Effector memory CD4-positive, alpha-beta T cell (primary cell): ENCODE measurements at regions not wholly inside any gene's neighbourhood (a gene's known extent, or its start where the extent isn't known, plus 50 kb on each side); places are given as distances from the start of the nearest gene placed in this dataset.

Experiments used
- DNase-seq, 3 donors: peaks; one replicate each; pipeline ENCODE4 v3.0.0-alpha.2; 2020
- H3K27ac ChIP-seq: 2 replicates; pipeline ENCODE4 v1.7.0; 2013; ENCODE audit warnings: mild to moderate bottlenecking, low read length, moderate library complexity; ENCODE audit not compliant: insufficient read depth, poor library complexity, severe bottlenecking
- H3K27me3 ChIP-seq: replicated peaks from 2 replicates; pipeline ENCODE4 v1.7.0; 2013; ENCODE audit warnings: mild to moderate bottlenecking, low read length; ENCODE audit not compliant: insufficient read depth, control insufficient read depth, poor library complexity, severe bottlenecking
- H3K36me3 ChIP-seq: 2 replicates; pipeline ENCODE4 v1.7.0; 2013; ENCODE audit warnings: mild to moderate bottlenecking, low read length, moderate library complexity; ENCODE audit not compliant: control insufficient read depth, insufficient read depth
- H3K4me1 ChIP-seq: 2 replicates; pipeline ENCODE4 v1.7.0; 2013; ENCODE audit warnings: low read length, mild to moderate bottlenecking; ENCODE audit not compliant: control insufficient read depth, insufficient read depth, poor library complexity, severe bottlenecking
- H3K4me3 ChIP-seq: 2 replicates; pipeline ENCODE4 v1.7.0; 2013; ENCODE audit warnings: low read length, low read depth, mild to moderate bottlenecking; ENCODE audit not compliant: insufficient read depth, poor library complexity, severe bottlenecking
- H3K9me3 ChIP-seq: 2 replicates; pipeline ENCODE4 v1.7.0; 2013; ENCODE audit warnings: mild to moderate bottlenecking, low read length, moderate library complexity; ENCODE audit not compliant: control insufficient read depth

DNA sequence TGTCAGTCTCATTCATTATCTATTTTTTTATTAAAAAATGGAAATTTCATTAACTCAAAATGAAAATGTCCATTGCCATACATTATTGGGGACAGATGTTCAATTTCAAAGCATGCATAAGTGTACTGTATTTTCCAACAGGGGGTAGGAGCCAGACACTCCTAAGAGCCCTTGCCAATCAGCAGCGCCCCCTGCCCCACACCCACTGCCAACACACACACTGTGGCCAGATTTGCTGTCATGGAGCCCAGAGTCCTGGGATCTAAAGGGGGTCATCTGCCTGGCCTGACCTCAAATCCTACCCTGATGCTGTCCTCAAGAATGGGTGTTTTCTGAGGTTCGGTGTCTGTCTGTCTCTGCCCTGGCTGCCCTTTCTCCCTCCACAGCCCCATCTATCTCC, 162.2 kb upstream of the TWIST2 start:
- H3K36me3 ChIP-seq: no peaks in the 10 kb centered on the region
- DNase-seq: no peak
- no peak overlapping the region for H3K4me3 ChIP-seq
- H3K27me3 ChIP-seq: no peaks in the 10 kb centered on the region
- no peaks in the 10 kb centered on the region for H3K4me1 ChIP-seq
- H3K27ac ChIP-seq: no peak overlapping the region
- no peaks in the 10 kb centered on the region for H3K9me3 ChIP-seq

DNA sequence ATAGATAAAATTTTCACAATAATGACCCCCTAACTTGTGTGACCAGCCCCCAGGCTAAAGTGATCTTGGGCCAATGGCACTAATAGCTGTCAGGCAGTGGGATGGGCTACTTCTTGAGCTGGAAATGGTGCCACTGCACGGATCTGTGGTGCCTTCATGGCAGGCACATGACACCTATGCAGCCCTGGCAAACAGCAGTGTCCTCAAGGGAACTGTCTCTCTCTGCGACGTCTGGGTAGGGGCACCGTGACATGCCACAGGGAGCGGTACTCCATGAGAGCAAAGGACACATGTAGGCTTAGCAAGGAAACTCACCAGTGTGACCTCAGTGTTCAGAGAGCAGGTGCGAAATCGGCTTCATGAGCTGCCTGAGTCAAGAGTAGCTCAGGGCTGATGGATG, 161.7 kb upstream of the TWIST2 start:
- H3K4me1 ChIP-seq: no peaks in the 10 kb centered on the region
- no peaks in the 10 kb centered on the region for H3K9me3 ChIP-seq
- no peak for DNase-seq
- H3K4me3 ChIP-seq: no peak overlapping the region
- H3K27me3 ChIP-seq: no peaks in the 10 kb centered on the region
- no peak overlapping the region for H3K27ac ChIP-seq
- no peaks in the 10 kb centered on the region for H3K36me3 ChIP-seq

DNA sequence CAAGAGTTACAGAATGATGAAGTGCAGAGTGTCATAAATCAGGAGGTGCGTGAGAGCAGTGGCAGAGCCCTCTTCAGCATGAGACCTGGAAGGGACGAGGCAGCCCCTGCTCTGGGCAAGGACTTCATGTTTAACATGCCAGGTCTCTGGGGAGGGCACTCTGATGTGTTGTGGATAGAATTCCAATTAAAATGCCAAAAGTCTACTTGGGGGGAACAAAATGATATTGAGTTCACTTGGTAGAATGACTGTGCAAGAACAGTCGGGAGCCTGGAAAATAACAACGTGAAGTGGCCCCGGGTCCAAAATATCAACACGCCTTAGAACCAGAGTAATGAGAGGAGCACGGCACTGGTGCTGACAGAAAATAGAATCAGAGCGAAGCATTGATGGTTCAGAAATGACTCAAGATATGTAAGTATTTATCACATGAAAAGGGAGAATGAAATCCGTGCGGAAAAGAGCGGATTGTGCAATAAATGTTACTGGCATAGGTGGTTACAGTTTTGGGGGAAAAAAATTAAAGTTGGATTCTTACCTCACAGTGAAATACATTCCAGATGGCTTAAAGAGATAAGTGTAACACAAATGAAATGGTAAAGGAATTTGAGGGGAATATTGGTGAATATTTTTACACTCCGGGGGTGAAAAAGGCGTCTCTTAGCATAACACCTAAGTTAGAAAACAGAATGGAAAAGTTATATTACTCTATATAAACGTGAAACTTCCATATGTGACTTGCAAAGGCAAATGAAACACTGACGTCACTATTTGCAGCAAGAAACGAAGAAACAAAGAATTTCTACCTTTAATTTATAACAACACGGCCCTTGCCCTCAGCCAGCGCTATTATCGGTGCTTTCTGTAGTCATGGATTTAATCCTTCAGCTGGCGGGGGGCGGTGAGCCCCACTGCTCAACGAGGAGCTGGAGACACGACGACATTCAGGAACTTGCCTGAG, 159.4 kb upstream of the TWIST2 start:
- Histone ChIP-seq H3K27ac (no peak overlapping the region), H3K27me3 (no peaks in the 10 kb centered on the region), H3K36me3 (no peaks in the 10 kb centered on the region), H3K4me1 (no peaks in the 10 kb centered on the region), H3K9me3 (no peaks in the 10 kb centered on the region), H3K4me3 (no peak overlapping the region)
- no peak for DNase-seq

DNA sequence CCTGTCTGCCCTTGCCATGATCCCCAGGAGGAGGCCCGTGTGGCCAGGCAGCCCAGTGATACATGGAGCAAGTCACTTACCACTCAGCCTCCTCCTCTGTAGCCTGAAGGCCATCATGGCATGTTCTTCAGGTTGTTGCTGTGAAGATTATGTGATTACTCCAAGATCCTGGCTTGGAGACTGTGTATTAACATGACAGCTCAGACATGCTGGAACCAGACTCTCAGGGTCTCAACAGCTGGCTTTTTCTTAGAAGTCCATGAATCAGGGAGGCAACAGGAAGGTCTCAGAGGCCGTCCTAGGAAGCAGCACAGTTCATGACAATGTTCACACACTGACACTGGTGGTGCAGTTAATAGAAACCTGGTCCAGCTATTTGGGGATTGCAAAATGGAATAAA, 158.6 kb upstream of the TWIST2 start:
- Histone ChIP-seq H3K9me3 (no peaks in the 10 kb centered on the region), H3K4me1 (no peaks in the 10 kb centered on the region), H3K27ac (no peak overlapping the region), H3K4me3 (no peak overlapping the region), H3K36me3 (no peaks in the 10 kb centered on the region), H3K27me3 (no peaks in the 10 kb centered on the region)
- no peak for DNase-seq

GRCh38 chr2:238689871-238690389, 158.0 kb upstream of the TWIST2 start:
- Histone ChIP-seq H3K9me3 (no peaks in the 10 kb centered on the region), H3K4me1 (no peaks in the 10 kb centered on the region), H3K4me3 (no peak overlapping the region), H3K27ac (no peak overlapping the region), H3K36me3 (no peaks in the 10 kb centered on the region), H3K27me3 (no peaks in the 10 kb centered on the region)
- no peak for DNase-seq

GRCh38 chr2:238690511-238690910, 157.4 kb upstream of the TWIST2 start:
- DNase-seq: no peak
- H3K4me1 ChIP-seq: no peaks in the 10 kb centered on the region

DNA sequence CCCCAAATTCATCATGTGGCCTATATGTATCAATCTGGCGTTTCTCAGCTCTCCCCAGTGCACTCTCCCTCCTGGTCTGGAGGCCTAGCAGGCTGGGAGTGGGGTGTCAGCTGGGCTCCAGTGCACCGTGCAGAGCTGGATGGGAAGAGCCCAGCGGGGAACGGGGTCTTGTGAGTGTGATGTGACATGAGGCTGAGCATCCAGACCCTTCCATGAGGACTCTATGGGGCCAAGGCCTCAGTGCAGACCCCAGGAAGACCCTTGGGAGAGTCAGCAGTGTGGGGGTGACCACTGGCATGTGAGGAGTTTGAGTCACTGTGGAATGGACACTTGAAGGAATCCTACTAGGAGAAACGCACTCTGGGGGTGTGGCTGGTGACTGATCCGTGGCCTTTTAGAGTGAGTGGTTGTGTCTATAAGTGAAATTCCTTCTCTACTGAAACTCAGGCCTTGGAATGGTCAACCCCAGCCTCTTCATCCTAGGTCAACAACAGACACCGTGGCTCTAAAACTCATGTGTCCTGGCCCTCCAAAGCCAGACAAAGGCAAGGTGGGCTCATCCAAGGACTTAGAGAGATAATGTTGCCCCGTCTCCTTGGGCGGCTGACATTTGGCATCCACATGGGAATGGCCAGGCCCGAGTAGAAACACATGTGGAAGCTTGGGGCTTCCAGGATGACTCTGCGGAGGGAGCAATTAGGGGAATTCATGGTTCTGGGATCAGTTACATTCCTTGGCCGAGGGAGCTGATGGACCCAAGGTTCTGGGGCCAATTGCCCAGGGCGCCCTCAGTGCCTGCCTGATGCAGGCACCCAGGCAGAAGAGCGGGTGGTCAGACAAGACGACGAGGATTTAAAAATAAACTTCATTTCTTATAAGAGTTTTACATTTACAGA, 156.0 kb upstream of the TWIST2 start:
- Histone ChIP-seq H3K4me1 (no peaks in the 10 kb centered on the region), H3K9me3 (no peaks in the 10 kb centered on the region), H3K36me3 (no peaks in the 10 kb centered on the region), H3K27me3 (no peaks in the 10 kb centered on the region), H3K4me3 (no peak overlapping the region), H3K27ac (no peak overlapping the region)
- DNase-seq: no peak

More at GRCh38 chr2:238690511-238690910, 157.4 kb upstream of the TWIST2 start:
- H3K27ac ChIP-seq: no peak overlapping the region
- no peaks in the 10 kb centered on the region for H3K9me3 ChIP-seq
- no peaks in the 10 kb centered on the region for H3K36me3 ChIP-seq
- H3K27me3 ChIP-seq: no peaks in the 10 kb centered on the region
- H3K4me3 ChIP-seq: no peak overlapping the region

- no peak overlapping the region for H3K27ac ChIP-seq
- H3K4me3 ChIP-seq: no peak overlapping the region
- no peaks in the 10 kb centered on the region for H3K36me3 ChIP-seq
- H3K9me3 ChIP-seq: no peaks in the 10 kb centered on the region
- no peak for DNase-seq
- H3K27me3 ChIP-seq: no peaks in the 10 kb centered on the region
- H3K4me1 ChIP-seq: no peaks in the 10 kb centered on the region
Observed at GRCh38 chr2:238692562-238692961, 155.3 kb upstream of the TWIST2 start.

DNA sequence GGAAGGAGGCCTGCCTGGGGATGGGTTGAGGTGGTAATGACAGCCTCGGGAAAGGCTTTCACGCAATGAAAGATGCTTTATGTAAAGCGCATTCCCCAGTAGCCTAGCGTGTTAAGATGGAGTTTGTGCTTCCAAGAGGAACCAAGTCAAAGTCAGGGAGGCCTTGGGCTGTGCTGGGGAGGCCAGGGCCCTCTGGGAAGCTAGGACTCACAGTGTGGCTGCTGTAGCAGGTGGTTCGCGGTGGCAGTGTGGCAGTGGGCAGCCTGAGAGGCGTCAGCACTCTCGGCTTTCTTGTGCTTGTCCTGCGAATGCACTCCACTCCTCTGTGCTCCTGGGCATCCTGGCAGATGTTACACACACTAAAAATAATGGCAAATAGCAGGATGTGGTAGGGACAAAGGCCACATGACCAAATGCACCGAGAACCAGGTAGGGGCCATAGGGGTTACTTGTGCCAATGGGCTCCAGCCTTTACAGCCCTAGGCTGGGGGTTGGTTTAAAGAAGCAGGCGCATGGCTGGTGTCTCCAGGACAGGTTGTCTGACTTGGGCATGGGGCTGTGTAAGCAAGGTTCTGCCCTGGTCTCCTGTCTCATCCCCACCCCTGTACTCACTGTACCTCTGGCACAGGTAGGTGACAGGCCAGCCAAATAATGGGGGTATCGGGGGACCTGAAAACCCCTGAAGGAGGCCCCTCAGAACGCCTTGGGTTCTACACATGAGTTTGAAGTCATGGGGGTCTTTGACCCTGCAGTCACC, 154.4 kb upstream of the TWIST2 start:
- Histone ChIP-seq H3K36me3 (no peaks in the 10 kb centered on the region), H3K27me3 (no peaks in the 10 kb centered on the region), H3K27ac (no peak overlapping the region), H3K9me3 (no peaks in the 10 kb centered on the region), H3K4me1 (no peaks in the 10 kb centered on the region), H3K4me3 (no peak overlapping the region)
- DNase-seq: no peak
